Fibroblast of gingiva (primary cell): ENCODE measurements at regions not wholly inside any gene's neighbourhood (a gene's known extent, or its start where the extent isn't known, plus 50 kb on each side); places are given as distances from the start of the nearest gene placed in this dataset.
"Not testable (repeated sequence)": the region's sequence is repeated elsewhere in the genome, so short reads cannot be mapped to it uniquely, and the experiment has no call there.

Experiments used
- DNase-seq: peaks from one replicate; pipeline ENCODE4 v3.0.0-alpha.2; 2011; ENCODE audit warnings: low read depth

- peak; percentile 48 for DNase-seq
Observed at GRCh38 chr17:70447588-70447987, 278.3 kb downstream of the KCNJ2 start.

- not testable (repeated sequence) for DNase-seq
Observed at GRCh38 chr17:70453075-70453474, 283.7 kb downstream of the KCNJ2 start.

GRCh38 chr17:70454377-70454776, 285.0 kb downstream of the KCNJ2 start:
- no peak for DNase-seq

- no peak for DNase-seq
Observed at GRCh38 chr17:70454908-70455307, 285.6 kb downstream of the KCNJ2 start.

- DNase-seq, result no peak
Observed at GRCh38 chr17:70464995-70465394, 295.7 kb downstream of the KCNJ2 start.

- DNase-seq, result no peak
Observed at GRCh38 chr17:70468661-70469060, 299.3 kb downstream of the KCNJ2 start.

- no peak for DNase-seq
Observed at GRCh38 chr17:70473049-70473448, 303.7 kb downstream of the KCNJ2 start.

GRCh38 chr17:70476368-70476767, 307.0 kb downstream of the KCNJ2 start:
- DNase-seq, result no peak

- peak; percentile 35 for DNase-seq
Observed at GRCh38 chr17:70478902-70479301, 309.6 kb downstream of the KCNJ2 start.

GRCh38 chr17:70479779-70480178, 310.4 kb downstream of the KCNJ2 start:
- no peak for DNase-seq

GRCh38 chr17:70483624-70484023, 314.3 kb downstream of the KCNJ2 start:
- no peak for DNase-seq

- DNase-seq, result no peak
Observed at GRCh38 chr17:70484050-70484449, 314.7 kb downstream of the KCNJ2 start.

GRCh38 chr17:70484496-70484895, 315.2 kb downstream of the KCNJ2 start:
- DNase-seq, result no peak

- DNase-seq, result no peak
Observed at GRCh38 chr17:70492368-70492767, 323.0 kb downstream of the KCNJ2 start.

GRCh38 chr17:70493277-70493874, 324.0 kb downstream of the KCNJ2 start:
- DNase-seq, result no peak

GRCh38 chr17:70498631-70499030, 329.3 kb downstream of the KCNJ2 start:
- DNase-seq, result no peak

GRCh38 chr17:70499067-70499786, 329.9 kb downstream of the KCNJ2 start:
- DNase-seq, result no peak

- DNase-seq, result no peak
Observed at GRCh38 chr17:70503449-70503848, 334.1 kb downstream of the KCNJ2 start.

- DNase-seq, result no peak
Observed at GRCh38 chr17:70510288-70510687, 341.0 kb downstream of the KCNJ2 start.

GRCh38 chr17:70517816-70518215, 348.5 kb downstream of the KCNJ2 start:
- no peak for DNase-seq

GRCh38 chr17:70519300-70519699, 350.0 kb downstream of the KCNJ2 start:
- no peak for DNase-seq

GRCh38 chr17:70520447-70520846, 351.1 kb downstream of the KCNJ2 start:
- no peak for DNase-seq

- no peak for DNase-seq
Observed at GRCh38 chr17:70520956-70521355, 351.6 kb downstream of the KCNJ2 start.

GRCh38 chr17:70521821-70522256, 352.5 kb downstream of the KCNJ2 start:
- DNase-seq, result no peak
